HG03103 (cell line): ENCODE measurements at regions not wholly inside any gene's neighbourhood (a gene's known extent, or its start where the extent isn't known, plus 50 kb on each side); places are given as distances from the start of the nearest gene placed in this dataset.

Source experiments
- ATAC-seq: cut with Tn5 transposase; IDR thresholded peaks from one replicate; pipeline ENCODE4 v1.9.1; 2021; ENCODE audit warnings: low read depth; ENCODE audit not compliant: unreplicated experiment

- no peak for ATAC-seq
Observed at GRCh38 chr3:137382005-137382594, 382.0 kb upstream of the SOX14 start.

GRCh38 chr3:137385922-137386321 is 378.2 kb upstream of the SOX14 start:
- ATAC-seq: no peak

- ATAC-seq: no peak
Observed at GRCh38 chr3:137409584-137409983, 354.5 kb upstream of the SOX14 start.

GRCh38 chr3:137410028-137410427 is 354.1 kb upstream of the SOX14 start:
- no peak for ATAC-seq

GRCh38 chr3:137420198-137420995 is 343.7 kb upstream of the SOX14 start:
- no peak for ATAC-seq

GRCh38 chr3:137438561-137438960 is 325.6 kb upstream of the SOX14 start:
- ATAC-seq: no peak

- no peak for ATAC-seq
Observed at GRCh38 chr3:137460944-137461343, 303.2 kb upstream of the SOX14 start.

- no peak for ATAC-seq
Observed at GRCh38 chr3:137463131-137463530, 301.0 kb upstream of the SOX14 start.

- no peak for ATAC-seq
Observed at GRCh38 chr3:137464341-137464740, 299.8 kb upstream of the SOX14 start.

- ATAC-seq: no peak
Observed at GRCh38 chr3:137468446-137468845, 295.7 kb upstream of the SOX14 start.

GRCh38 chr3:137469263-137469662 is 294.9 kb upstream of the SOX14 start:
- no peak for ATAC-seq

GRCh38 chr3:137471130-137471529 is 293.0 kb upstream of the SOX14 start:
- ATAC-seq: no peak

- ATAC-seq: no peak
Observed at GRCh38 chr3:137471558-137472204, 292.4 kb upstream of the SOX14 start.

GRCh38 chr3:137477614-137478013 is 286.5 kb upstream of the SOX14 start:
- ATAC-seq: no peak

- ATAC-seq: no peak
Observed at GRCh38 chr3:137509354-137510045, 254.6 kb upstream of the SOX14 start.

- no peak for ATAC-seq
Observed at GRCh38 chr3:137511655-137512054, 252.5 kb upstream of the SOX14 start.

GRCh38 chr3:137514853-137515252 is 249.3 kb upstream of the SOX14 start:
- ATAC-seq: no peak

- ATAC-seq: no peak
Observed at GRCh38 chr3:137519602-137520001, 244.5 kb upstream of the SOX14 start.

GRCh38 chr3:137524751-137525150 is 239.4 kb upstream of the SOX14 start:
- no peak for ATAC-seq

GRCh38 chr3:137525471-137525870 is 238.6 kb upstream of the SOX14 start:
- ATAC-seq: no peak

- no peak for ATAC-seq
Observed at GRCh38 chr3:137542049-137542448, 222.1 kb upstream of the SOX14 start.
